Heart left ventricle (tissue), 16 donors: ENCODE measurements at regions not wholly inside any gene's neighbourhood (a gene's known extent, or its start where the extent isn't known, plus 50 kb on each side); places are given as distances from the start of the nearest gene placed in this dataset.

ENCODE experiments used
- ATAC-seq, 4 donors: fragments of 200-7000 bp; cut with Tn5 transposase; one replicate each; pipeline ENCODE4 v1.9.1; 2020 to 2022; ENCODE audit warnings: moderate library complexity in 4 of 4, mild to moderate bottlenecking in 3 of 4, moderate number of reproducible peaks in 1 of 4
- DNase-seq, 5 donors: peaks; one replicate each; pipeline ENCODE4 v3.0.0-alpha.2; 2020
- H3K27ac ChIP-seq, 12 donors: fragments of 200-600 bp; sonication (generic) in 4 of 12; one replicate each; pipeline versions ENCODE4 v1.5.0 to v1.8.0; 2016 to 2022; ENCODE audit warnings: mild to moderate bottlenecking in 2 of 12
- H3K27me3 ChIP-seq, 9 donors: fragments of 200-600 bp; sonication (generic) in 2 of 9; one replicate each; pipeline versions ENCODE4 v1.5.1 to v1.8.0; 2016 to 2022; ENCODE audit warnings: mild to moderate bottlenecking in 3 of 9
- H3K36me3 ChIP-seq, 9 donors: fragments of 200-600 bp; sonication (generic) in 2 of 9; one replicate each; pipeline versions ENCODE4 v1.5.0 to v1.8.0; 2018 to 2022; ENCODE audit warnings: mild to moderate bottlenecking in 2 of 9
- H3K4me1 ChIP-seq, 12 donors: fragments of 200-600 bp; sonication (generic) in 4 of 12; one replicate each; pipeline versions ENCODE4 v1.5.0 to v1.8.0; 2016 to 2022; ENCODE audit warnings: mild to moderate bottlenecking in 3 of 12
- H3K4me3 ChIP-seq, 12 donors: fragments of 200-600 bp; sonication (generic) in 4 of 12; one replicate each; pipeline versions ENCODE4 v1.5.0 to v1.8.0; 2017 to 2022; ENCODE audit warnings: mild to moderate bottlenecking in 9 of 12, moderate library complexity in 4 of 12
- H3K9me3 ChIP-seq, 12 donors: fragments of 200-600 bp; sonication (generic) in 4 of 12; one replicate each; pipeline versions ENCODE4 v1.5.0 to v1.8.0; 2016 to 2022; ENCODE audit warnings: mild to moderate bottlenecking in 1 of 12
- POLR2A ChIP-seq, 2 donors: fragments of 450-650 bp; IDR thresholded peaks; one replicate each; pipeline ENCODE4 v1.6.1; 2017; ENCODE audit warnings: antibody characterized with exemption in 2 of 2, mild to moderate bottlenecking in 2 of 2, moderate library complexity in 2 of 2
- WGBS, 4 donors: extraction: QIAGEN DNeasy Blood & Tissue Kit in 2 of 4; methylation state at CpG; one replicate each; pipeline versions ENCODE4 v1.1.5 to v1.1.7; 2013 to 2018; 5-methylcytosine and 5-hydroxymethylcytosine counted together
- intact Hi-C, 10 donors: fragments of 100-400 bp; cut with DNase I; formaldehyde crosslinking; loops; one replicate each; pipeline versions ENCODE4 v1.11.1 to v1.14.2; 2022
- TF ChIP-seq, protein P1 (sequence below), 12 donors: fragments of 200-600 bp; sonication (generic) in 4 of 12; IDR thresholded peaks; one replicate each; pipeline versions ENCODE4 v1.5.0 to v1.8.0; 2018 to 2022; ENCODE audit warnings: antibody characterized with exemption in 12 of 12, mild to moderate bottlenecking in 5 of 12
- donor health status: ischemic (EF 13 %, LVEDD 7.1; RV severe dilation, severe dysfunction).
- donor health status: healthy with polysubstance abuse.
- donor health status: DM: no; HTN: yes; CAD: no.
- donor health status: DM: no; HTN: no; CAD: no.
- donor health status: ischemic (EF 25% LVEDD 6.9; RV normal size, moderate dysfunction).
- donor health status: ischemic (EF 25% LVEDD 5.7; RV mildly dilated, moderate dysfunction).
- donor health status: healthy.
- donor health status: DM: yes; HTN: yes; CAD: no.
- donor health status: ischemic (EF 35%, LVEDD 5.7; RV mildly dilated, moderate dysfunction).
- donor health status: nonischemic (EF 11% LVEDD 7.7; RV severe dilation, severe dysfunction).
- donor health status: DM: yes; HTN: yes; CAD: no.
- donor health status: PGD.
- donor health status: ischemic (EF 29% LVEDD 5.4; RV normal size, mild dysfunction).
- donor health status: nonischemic (EF 23%, LVEDD 6.1; RV moderate dilation, normal function).

GRCh38 chr5:73339051-73339575, 109.5 kb downstream of the FOXD1 start:
- no peak overlapping the region for H3K27ac ChIP-seq
- H3K27me3 ChIP-seq: peaks cover 0 to 67% (median 19%) of the 10 kb centered on the region in 9 donors
- peaks cover 0 to 3% (median 0%) of the 10 kb centered on the region in 12 donors for H3K9me3 ChIP-seq
- 50 to 63% (median 54%) methylated on average over 15 of the region's 15 CpGs for WGBS, 4 donors
- TF ChIP-seq, protein P1, sequence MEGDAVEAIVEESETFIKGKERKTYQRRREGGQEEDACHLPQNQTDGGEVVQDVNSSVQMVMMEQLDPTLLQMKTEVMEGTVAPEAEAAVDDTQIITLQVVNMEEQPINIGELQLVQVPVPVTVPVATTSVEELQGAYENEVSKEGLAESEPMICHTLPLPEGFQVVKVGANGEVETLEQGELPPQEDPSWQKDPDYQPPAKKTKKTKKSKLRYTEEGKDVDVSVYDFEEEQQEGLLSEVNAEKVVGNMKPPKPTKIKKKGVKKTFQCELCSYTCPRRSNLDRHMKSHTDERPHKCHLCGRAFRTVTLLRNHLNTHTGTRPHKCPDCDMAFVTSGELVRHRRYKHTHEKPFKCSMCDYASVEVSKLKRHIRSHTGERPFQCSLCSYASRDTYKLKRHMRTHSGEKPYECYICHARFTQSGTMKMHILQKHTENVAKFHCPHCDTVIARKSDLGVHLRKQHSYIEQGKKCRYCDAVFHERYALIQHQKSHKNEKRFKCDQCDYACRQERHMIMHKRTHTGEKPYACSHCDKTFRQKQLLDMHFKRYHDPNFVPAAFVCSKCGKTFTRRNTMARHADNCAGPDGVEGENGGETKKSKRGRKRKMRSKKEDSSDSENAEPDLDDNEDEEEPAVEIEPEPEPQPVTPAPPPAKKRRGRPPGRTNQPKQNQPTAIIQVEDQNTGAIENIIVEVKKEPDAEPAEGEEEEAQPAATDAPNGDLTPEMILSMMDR (IDR thresholded peaks at IDR 0.05): no peak
- no peak for TF ChIP-seq POLR2A (IDR thresholded peaks at IDR 0.05)
- H3K4me1 ChIP-seq: peaks cover 0 to 4% (median 0%) of the 10 kb centered on the region in 12 donors
- ATAC-seq (no peak), DNase-seq (no peak)
- intact Hi-C loops: no loop called here
- H3K36me3 ChIP-seq: no peaks in the 10 kb centered on the region
- H3K4me3 ChIP-seq: no peak overlapping the region

GRCh38 chr5:73338256-73339050, 110.1 kb downstream of the FOXD1 start:
- peaks cover 0 to 3% (median 0%) of the 10 kb centered on the region in 12 donors for H3K9me3 ChIP-seq
- peaks cover 0 to 4% (median 0%) of the 10 kb centered on the region in 12 donors for H3K4me1 ChIP-seq
- TF ChIP-seq, protein P1 (IDR thresholded peaks at IDR 0.05): no peak
- TF ChIP-seq POLR2A (IDR thresholded peaks at IDR 0.05): no peak
- H3K36me3 ChIP-seq: no peaks in the 10 kb centered on the region
- H3K4me3 ChIP-seq: no peak overlapping the region
- no peak overlapping the region for H3K27ac ChIP-seq
- intact Hi-C loops: no loop called here
- peaks cover 0 to 69% (median 19%) of the 10 kb centered on the region in 9 donors for H3K27me3 ChIP-seq
- WGBS, 4 donors: 50 to 54% (median 50%) methylated on average over 17 of the region's 17 CpGs
- DNase-seq (no peak), ATAC-seq (no peak)

GRCh38 chr5:73337586-73338255, 110.9 kb downstream of the FOXD1 start:
- ATAC-seq: no peak
- DNase-seq: no peak
- H3K27ac ChIP-seq: no peak overlapping the region
- H3K4me3 ChIP-seq: no peak overlapping the region
- H3K36me3 ChIP-seq: no peaks in the 10 kb centered on the region
- TF ChIP-seq, protein P1 (IDR thresholded peaks at IDR 0.05): no peak
- no peak for TF ChIP-seq POLR2A (IDR thresholded peaks at IDR 0.05)
- intact Hi-C loops: no loop called here
- peaks cover 0 to 3% (median 0%) of the 10 kb centered on the region in 12 donors for H3K9me3 ChIP-seq
- WGBS, 4 donors: 66 to 77% (median 69%) methylated on average over 9 of the region's 9 CpGs
- peaks cover 0 to 73% (median 19%) of the 10 kb centered on the region in 9 donors for H3K27me3 ChIP-seq
- peaks cover 0 to 4% (median 0%) of the 10 kb centered on the region in 12 donors for H3K4me1 ChIP-seq

GRCh38 chr5:73336366-73336765, 112.2 kb downstream of the FOXD1 start:
- H3K9me3 ChIP-seq: peaks cover 0 to 12% (median 5%) of the 10 kb centered on the region in 12 donors
- TF ChIP-seq, protein P1 (IDR thresholded peaks at IDR 0.05): no peak
- peaks cover 0 to 4% (median 0%) of the 10 kb centered on the region in 12 donors for H3K4me1 ChIP-seq
- peaks cover 0 to 65% (median 19%) of the 10 kb centered on the region in 9 donors for H3K27me3 ChIP-seq
- no peak overlapping the region for H3K4me3 ChIP-seq
- H3K36me3 ChIP-seq: no peaks in the 10 kb centered on the region
- DNase-seq: no peak
- no peak overlapping the region for H3K27ac ChIP-seq
- ATAC-seq: no peak
- 31 to 36% (median 35%) methylated on average over 2 of the region's 2 CpGs for WGBS, 4 donors
- intact Hi-C loops: no loop called here
